ENCODE measurements at regions not wholly inside any gene's neighbourhood (a gene's known extent, or its start where the extent isn't known, plus 50 kb on each side); places are given as distances from the start of the nearest gene placed in this dataset.

DNA sequence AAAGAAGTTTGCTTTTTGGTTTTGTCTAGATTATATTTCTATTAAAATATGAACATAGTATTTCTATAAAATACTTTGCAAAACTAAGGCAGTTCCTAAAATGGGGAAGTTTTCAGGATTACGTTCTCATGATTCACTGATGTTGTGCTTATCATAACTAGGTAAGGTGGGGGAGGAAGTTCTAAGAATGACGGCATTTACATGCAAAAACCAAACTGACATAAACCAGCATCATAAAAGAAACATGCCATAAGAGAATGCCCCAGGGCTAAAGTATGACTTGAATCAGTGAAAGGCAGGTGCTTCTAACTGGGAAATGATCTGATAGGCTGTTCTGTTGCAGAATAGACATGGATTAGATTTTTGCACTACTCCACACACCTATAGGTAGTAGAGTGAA, 204.7 kb upstream of the JADE1 start:
- H3K27me3 ChIP-seq (ENCODE audit: control insufficient read depth, insufficient read depth, low read length), result no peaks in the 10 kb centered on the region
- FAIRE-seq, result no peak
- peak; percentile 96 for DNase-seq (ENCODE audit: low read depth)

DNA sequence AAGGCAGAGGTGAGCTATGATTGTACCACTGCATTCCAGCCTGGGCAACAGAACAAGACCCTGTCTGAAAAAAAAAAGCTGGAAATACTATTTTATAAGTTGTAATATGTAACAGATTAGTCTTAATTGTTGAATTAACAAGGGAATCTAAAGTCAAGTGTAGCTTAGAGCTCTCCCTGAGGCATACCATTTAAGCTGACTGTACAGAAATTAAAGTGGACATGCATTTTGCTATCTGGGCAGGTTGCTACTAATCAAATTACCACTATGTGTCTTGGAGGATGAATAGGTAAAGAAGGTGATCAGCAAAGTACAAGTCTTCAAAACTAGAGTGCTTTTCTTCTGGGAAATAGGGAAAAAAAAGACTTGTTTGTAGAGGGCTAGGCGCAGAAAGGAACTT, 205.3 kb upstream of the JADE1 start:
- no peaks in the 10 kb centered on the region for H3K36me3 ChIP-seq (ENCODE audit: control insufficient read depth, insufficient read depth, low read length)
- H3K27me3 ChIP-seq (ENCODE audit: control insufficient read depth, insufficient read depth, low read length), result no peaks in the 10 kb centered on the region
- DNase-seq (ENCODE audit: low read depth) (peak; percentile 8), FAIRE-seq (no peak)
- TF ChIP-seq, protein P1, sequence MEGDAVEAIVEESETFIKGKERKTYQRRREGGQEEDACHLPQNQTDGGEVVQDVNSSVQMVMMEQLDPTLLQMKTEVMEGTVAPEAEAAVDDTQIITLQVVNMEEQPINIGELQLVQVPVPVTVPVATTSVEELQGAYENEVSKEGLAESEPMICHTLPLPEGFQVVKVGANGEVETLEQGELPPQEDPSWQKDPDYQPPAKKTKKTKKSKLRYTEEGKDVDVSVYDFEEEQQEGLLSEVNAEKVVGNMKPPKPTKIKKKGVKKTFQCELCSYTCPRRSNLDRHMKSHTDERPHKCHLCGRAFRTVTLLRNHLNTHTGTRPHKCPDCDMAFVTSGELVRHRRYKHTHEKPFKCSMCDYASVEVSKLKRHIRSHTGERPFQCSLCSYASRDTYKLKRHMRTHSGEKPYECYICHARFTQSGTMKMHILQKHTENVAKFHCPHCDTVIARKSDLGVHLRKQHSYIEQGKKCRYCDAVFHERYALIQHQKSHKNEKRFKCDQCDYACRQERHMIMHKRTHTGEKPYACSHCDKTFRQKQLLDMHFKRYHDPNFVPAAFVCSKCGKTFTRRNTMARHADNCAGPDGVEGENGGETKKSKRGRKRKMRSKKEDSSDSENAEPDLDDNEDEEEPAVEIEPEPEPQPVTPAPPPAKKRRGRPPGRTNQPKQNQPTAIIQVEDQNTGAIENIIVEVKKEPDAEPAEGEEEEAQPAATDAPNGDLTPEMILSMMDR (IDR thresholded peaks at IDR 0.05; ENCODE audit: insufficient read depth, low read length, severe bottlenecking), result no peak
- H3K4me3 ChIP-seq (ENCODE audit: low read depth, low read length), result no peak overlapping the region

More for the DNA sequence above, 204.7 kb upstream of the JADE1 start:
- TF ChIP-seq, protein P1 (IDR thresholded peaks at IDR 0.05; ENCODE audit: insufficient read depth, low read length, severe bottlenecking), result no peak
- no peak overlapping the region for H3K4me3 ChIP-seq (ENCODE audit: low read depth, low read length)
- H3K36me3 ChIP-seq (ENCODE audit: control insufficient read depth, insufficient read depth, low read length), result no peaks in the 10 kb centered on the region

- no peaks in the 10 kb centered on the region for H3K36me3 ChIP-seq (ENCODE audit: control insufficient read depth, insufficient read depth, low read length)
- no peak for DNase-seq (ENCODE audit: low read depth)
- no peak for FAIRE-seq
- no peak overlapping the region for H3K4me3 ChIP-seq (ENCODE audit: low read depth, low read length)
- no peaks in the 10 kb centered on the region for H3K27me3 ChIP-seq (ENCODE audit: control insufficient read depth, insufficient read depth, low read length)
- TF ChIP-seq, protein P1 (IDR thresholded peaks at IDR 0.05; ENCODE audit: insufficient read depth, low read length, severe bottlenecking), result no peak
These were observed 206.4 kb upstream of the JADE1 start for GRCh38 chr4:128603081-128603480.

DNA sequence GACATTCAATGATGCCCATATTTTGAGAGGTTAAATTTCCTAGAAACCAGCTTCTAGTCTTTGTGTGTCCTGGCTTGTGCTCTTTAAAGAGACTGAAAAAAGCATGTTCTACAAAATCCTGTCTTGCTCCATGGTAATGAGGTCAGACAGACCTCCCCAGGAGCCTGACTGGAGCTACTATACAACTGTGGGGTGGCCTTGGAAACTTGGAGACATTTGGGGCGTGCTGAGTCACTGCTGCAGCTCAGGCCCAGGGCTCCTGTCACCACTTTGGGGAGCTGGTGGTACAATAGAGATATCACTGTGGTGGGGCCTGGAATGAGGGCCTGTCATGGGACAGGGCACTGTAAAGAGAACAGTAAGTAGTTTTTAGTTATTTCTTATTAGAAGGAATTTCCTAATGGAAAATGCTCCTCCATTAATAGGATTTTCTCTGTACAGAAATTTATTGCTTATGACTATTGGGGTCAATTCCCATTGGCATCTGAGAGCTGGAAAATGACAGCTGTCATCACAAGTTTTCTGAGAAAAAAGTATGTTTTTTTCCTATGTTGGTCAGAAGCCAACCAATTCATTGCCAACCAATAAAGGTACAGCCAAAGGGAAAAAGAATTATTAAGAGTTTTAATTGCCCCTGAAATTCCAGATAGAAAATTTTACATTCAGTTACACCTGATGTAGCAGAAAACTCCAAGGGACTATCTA, 207.4 kb upstream of the JADE1 start:
- Histone ChIP-seq H3K36me3 (ENCODE audit: control insufficient read depth, insufficient read depth, low read length) (no peaks in the 10 kb centered on the region), H3K4me3 (ENCODE audit: low read depth, low read length) (no peak overlapping the region), H3K27me3 (ENCODE audit: control insufficient read depth, insufficient read depth, low read length) (no peaks in the 10 kb centered on the region)
- TF ChIP-seq, protein P1 (IDR thresholded peaks at IDR 0.05; ENCODE audit: insufficient read depth, low read length, severe bottlenecking), result no peak
- FAIRE-seq (no peak), DNase-seq (ENCODE audit: low read depth) (peak; percentile 15)

GRCh38 chr4:128600996-128601871, 208.3 kb upstream of the JADE1 start:
- FAIRE-seq (peak; percentile 62), DNase-seq (ENCODE audit: low read depth) (peak; percentile 97)
- H3K4me3 ChIP-seq (ENCODE audit: low read depth, low read length), result peak overlapping the region; percentile 5
- TF ChIP-seq, protein P1 (IDR thresholded peaks at IDR 0.05; ENCODE audit: insufficient read depth, low read length, severe bottlenecking), result no peak
- no peaks in the 10 kb centered on the region for H3K36me3 ChIP-seq (ENCODE audit: control insufficient read depth, insufficient read depth, low read length)
- H3K27me3 ChIP-seq (ENCODE audit: control insufficient read depth, insufficient read depth, low read length), result no peaks in the 10 kb centered on the region

Data from bronchial epithelial cell (primary cell).